ENCODE measurements at regions not wholly inside any gene's neighbourhood (a gene's known extent, or its start where the extent isn't known, plus 50 kb on each side); places are given as distances from the start of the nearest gene placed in this dataset.

GRCh38 chr16:13394488-13394887, 493.1 kb downstream of the SHISA9 start:
- no peak for DNase-seq

- no peak for DNase-seq
Measured at GRCh38 chr16:13397126-13397525, 495.7 kb downstream of the SHISA9 start.

GRCh38 chr16:13401641-13402040, 500.2 kb downstream of the SHISA9 start:
- no peak for DNase-seq

GRCh38 chr16:13402601-13403000, 501.2 kb downstream of the SHISA9 start:
- DNase-seq, result no peak

GRCh38 chr16:13403326-13403725, 501.9 kb downstream of the SHISA9 start:
- no peak for DNase-seq

GRCh38 chr16:13414154-13414553, 505.8 kb upstream of the ERCC4 start:
- no peak for DNase-seq

- no peak for DNase-seq
Measured at GRCh38 chr16:13419589-13419988, 500.4 kb upstream of the ERCC4 start.

GRCh38 chr16:13421726-13422125, 498.2 kb upstream of the ERCC4 start:
- DNase-seq, result no peak

- no peak for DNase-seq
Measured at GRCh38 chr16:13425836-13426235, 494.1 kb upstream of the ERCC4 start.

- DNase-seq, result no peak
Measured at GRCh38 chr16:13426269-13426668, 493.7 kb upstream of the ERCC4 start.

- no peak for DNase-seq
Measured at GRCh38 chr16:13426736-13427135, 493.2 kb upstream of the ERCC4 start.

- DNase-seq, result no peak
Measured at GRCh38 chr16:13427943-13428342, 492.0 kb upstream of the ERCC4 start.

- no peak for DNase-seq
Measured at GRCh38 chr16:13429416-13429815, 490.5 kb upstream of the ERCC4 start.

- DNase-seq, result no peak
Measured at GRCh38 chr16:13435415-13435814, 484.5 kb upstream of the ERCC4 start.

GRCh38 chr16:13435873-13436474, 484.0 kb upstream of the ERCC4 start:
- DNase-seq, result no peak

GRCh38 chr16:13436641-13437412, 483.1 kb upstream of the ERCC4 start:
- DNase-seq, result no peak

- DNase-seq, result no peak
Measured at GRCh38 chr16:13437413-13437795, 482.6 kb upstream of the ERCC4 start.

GRCh38 chr16:13438064-13438463, 481.9 kb upstream of the ERCC4 start:
- DNase-seq, result no peak

- no peak for DNase-seq
Measured at GRCh38 chr16:13439766-13440165, 480.2 kb upstream of the ERCC4 start.

- DNase-seq, result no peak
Measured at GRCh38 chr16:13441675-13442074, 478.3 kb upstream of the ERCC4 start.

- no peak for DNase-seq
Measured at GRCh38 chr16:13448346-13448745, 471.6 kb upstream of the ERCC4 start.

GRCh38 chr16:13453325-13453724, 466.6 kb upstream of the ERCC4 start:
- no peak for DNase-seq

GRCh38 chr16:13453938-13454553, 465.9 kb upstream of the ERCC4 start:
- peak; percentile 1 for DNase-seq

- no peak for DNase-seq
Measured at GRCh38 chr16:13463619-13464018, 456.3 kb upstream of the ERCC4 start.
